ENCODE measurements at regions not wholly inside any gene's neighbourhood (a gene's known extent, or its start where the extent isn't known, plus 50 kb on each side); places are given as distances from the start of the nearest gene placed in this dataset.

- no peak for TF ChIP-seq TAF1 (IDR thresholded peaks at IDR 0.05; ENCODE audit: borderline replicate concordance, low read depth, low read length)
- no peak for TF ChIP-seq POLR2A (IDR thresholded peaks at IDR 0.05; ENCODE audit: low read depth, low read length)
- TF ChIP-seq POLR2AphosphoS5 (IDR thresholded peaks at IDR 0.05; ENCODE audit: low read depth, low read length): no peak
These were observed 151.5 kb downstream of the INHBB start for GRCh38 chr2:120497261-120497977.
